ENCODE measurements at regions not wholly inside any gene's neighbourhood (a gene's known extent, or its start where the extent isn't known, plus 50 kb on each side); places are given as distances from the start of the nearest gene placed in this dataset.
"Not testable (repeated sequence)": the region's sequence is repeated elsewhere in the genome, so short reads cannot be mapped to it uniquely, and the experiment has no call there.

DNA sequence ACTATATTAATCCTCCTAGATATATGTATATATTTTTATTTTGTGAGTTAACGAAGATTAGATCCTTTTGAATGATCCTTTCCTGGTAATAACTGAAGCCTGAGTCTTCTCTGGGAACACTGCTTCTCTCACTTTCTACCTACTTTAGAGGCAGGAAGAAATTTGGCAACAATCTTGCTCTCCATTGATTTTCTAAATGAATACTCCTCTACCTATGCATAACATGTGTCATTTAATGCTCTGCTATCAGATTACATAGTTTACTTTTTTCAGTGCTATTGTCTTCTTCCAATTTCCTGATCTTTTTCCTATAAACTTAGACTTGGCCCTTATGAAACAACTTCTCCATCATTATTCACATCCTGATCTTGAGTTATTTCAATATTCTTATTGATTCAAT lies 60.4 kb upstream of the PDHA2 start:
- TF ChIP-seq, protein P1, sequence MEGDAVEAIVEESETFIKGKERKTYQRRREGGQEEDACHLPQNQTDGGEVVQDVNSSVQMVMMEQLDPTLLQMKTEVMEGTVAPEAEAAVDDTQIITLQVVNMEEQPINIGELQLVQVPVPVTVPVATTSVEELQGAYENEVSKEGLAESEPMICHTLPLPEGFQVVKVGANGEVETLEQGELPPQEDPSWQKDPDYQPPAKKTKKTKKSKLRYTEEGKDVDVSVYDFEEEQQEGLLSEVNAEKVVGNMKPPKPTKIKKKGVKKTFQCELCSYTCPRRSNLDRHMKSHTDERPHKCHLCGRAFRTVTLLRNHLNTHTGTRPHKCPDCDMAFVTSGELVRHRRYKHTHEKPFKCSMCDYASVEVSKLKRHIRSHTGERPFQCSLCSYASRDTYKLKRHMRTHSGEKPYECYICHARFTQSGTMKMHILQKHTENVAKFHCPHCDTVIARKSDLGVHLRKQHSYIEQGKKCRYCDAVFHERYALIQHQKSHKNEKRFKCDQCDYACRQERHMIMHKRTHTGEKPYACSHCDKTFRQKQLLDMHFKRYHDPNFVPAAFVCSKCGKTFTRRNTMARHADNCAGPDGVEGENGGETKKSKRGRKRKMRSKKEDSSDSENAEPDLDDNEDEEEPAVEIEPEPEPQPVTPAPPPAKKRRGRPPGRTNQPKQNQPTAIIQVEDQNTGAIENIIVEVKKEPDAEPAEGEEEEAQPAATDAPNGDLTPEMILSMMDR (IDR thresholded peaks at IDR 0.05; ENCODE audit: borderline replicate concordance, control extremely low read depth, extremely low read depth, insufficient read depth, missing control alignments), result no peak
- in situ Hi-C loops (cut with MboI; ENCODE audit: low sequenced_read_pairs, unreplicated experiment), result no loop called here
- DNase-seq (ENCODE audit: low spot score), result no peak

DNA sequence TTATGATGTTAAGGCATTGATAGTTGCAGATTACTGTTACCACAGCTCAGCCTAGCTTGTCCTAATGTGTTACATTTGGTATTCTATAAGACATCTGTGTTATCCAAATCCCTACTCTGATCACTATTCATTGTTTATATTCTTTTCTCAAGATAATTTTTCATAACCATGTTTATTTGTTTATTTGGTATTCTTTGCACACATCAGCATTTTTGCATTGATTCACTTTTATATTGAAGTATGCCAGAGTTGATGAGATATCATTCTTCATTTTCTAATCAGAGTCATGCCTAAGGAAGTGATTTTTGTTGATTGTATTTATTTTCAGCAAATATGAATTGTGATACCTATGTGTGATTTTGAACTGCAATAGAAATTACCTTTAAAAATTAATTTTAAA lies 61.2 kb upstream of the PDHA2 start:
- DNase-seq (ENCODE audit: low spot score), result no peak
- TF ChIP-seq, protein P1 (IDR thresholded peaks at IDR 0.05; ENCODE audit: borderline replicate concordance, control extremely low read depth, extremely low read depth, insufficient read depth, missing control alignments), result no peak
- in situ Hi-C loops (cut with MboI; ENCODE audit: low sequenced_read_pairs, unreplicated experiment), result no loop called here

DNA sequence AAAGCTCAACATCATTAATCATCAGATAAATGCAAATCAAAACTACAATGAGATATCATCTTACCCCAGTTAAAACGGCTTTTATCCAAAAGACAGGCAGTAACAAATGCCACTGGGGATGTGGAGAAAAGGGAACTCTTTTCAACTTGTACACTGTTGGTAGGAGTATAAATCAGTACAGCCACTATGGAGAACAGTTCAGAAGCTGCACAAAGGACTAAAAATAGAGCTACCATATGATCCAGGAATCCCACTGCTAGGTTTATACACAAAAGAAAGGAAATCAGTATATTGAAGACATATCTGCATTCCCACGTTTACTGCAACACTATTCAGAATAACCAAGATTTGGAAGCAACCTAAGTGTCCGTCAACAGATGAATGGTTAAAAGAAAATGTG lies 69.3 kb upstream of the PDHA2 start:
- DNase-seq (ENCODE audit: low spot score); in situ Hi-C loops (cut with MboI; ENCODE audit: low sequenced_read_pairs, unreplicated experiment): not testable (repeated sequence)

DNA sequence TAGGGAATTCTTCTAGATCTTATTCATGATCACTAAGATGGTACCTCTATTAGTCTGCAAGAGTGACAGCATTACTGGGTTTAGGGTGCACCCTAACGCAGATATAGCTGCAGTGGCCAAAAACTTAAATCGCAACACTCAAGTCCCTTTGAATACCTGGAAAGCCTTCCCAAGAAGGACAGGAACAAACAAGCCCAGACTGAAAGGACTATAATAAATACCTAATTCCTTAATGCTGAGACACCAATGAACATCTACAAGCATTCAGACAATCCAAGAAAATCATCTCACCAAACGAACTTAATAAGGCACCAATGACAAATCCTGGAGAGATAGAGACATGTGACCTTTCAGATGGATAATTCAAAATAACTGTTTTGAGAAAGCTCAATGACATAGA lies 74.9 kb upstream of the PDHA2 start:
- no peak for DNase-seq (ENCODE audit: low spot score)
- TF ChIP-seq, protein P1 (IDR thresholded peaks at IDR 0.05; ENCODE audit: borderline replicate concordance, control extremely low read depth, extremely low read depth, insufficient read depth, missing control alignments), result no peak
- in situ Hi-C loops (cut with MboI; ENCODE audit: low sequenced_read_pairs, unreplicated experiment), result no loop called here

DNA sequence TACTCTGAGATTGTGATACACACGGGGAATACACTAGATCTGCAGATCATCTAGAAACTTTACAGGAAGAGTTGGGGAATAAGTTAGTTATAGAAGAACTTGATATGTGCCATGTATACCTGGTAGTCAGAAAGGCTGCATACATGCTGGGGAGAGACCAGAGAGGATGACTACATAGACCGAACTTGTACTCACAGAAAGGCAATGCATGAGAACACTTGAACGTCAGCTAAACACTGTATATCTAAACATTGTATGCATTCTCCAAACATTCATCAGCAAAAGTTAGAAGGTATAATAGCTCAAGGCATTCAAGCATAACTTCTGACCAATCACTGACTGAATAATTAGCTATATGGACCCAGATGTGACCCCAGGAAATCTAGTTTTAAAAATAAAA lies 78.0 kb upstream of the PDHA2 start:
- in situ Hi-C loops (cut with MboI; ENCODE audit: low sequenced_read_pairs, unreplicated experiment), result no loop called here
- TF ChIP-seq, protein P1 (IDR thresholded peaks at IDR 0.05; ENCODE audit: borderline replicate concordance, control extremely low read depth, extremely low read depth, insufficient read depth, missing control alignments), result no peak

DNA sequence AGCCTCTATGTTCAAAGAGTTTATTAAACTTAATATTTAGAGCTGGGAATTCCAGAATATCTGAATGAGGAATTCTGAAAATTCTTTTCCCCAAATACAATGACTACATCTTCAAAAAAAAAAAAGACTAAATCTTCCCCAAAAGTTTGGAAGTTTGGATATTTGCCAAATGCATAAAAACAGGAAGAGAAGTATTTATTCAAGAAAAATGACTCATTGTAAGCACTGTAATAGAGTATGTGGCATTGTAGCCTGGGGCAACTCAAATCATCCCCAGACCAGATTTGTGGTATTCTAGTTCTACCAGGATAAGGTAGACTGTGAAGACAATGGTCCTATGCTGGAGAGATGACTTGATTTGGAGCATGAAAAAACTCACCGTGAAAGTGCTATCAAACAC lies 78.5 kb upstream of the PDHA2 start:
- in situ Hi-C loops (cut with MboI; ENCODE audit: low sequenced_read_pairs, unreplicated experiment), result no loop called here
- TF ChIP-seq, protein P1 (IDR thresholded peaks at IDR 0.05; ENCODE audit: borderline replicate concordance, control extremely low read depth, extremely low read depth, insufficient read depth, missing control alignments), result no peak
- no peak for DNase-seq (ENCODE audit: low spot score)

More for the DNA sequence above, 78.0 kb upstream of the PDHA2 start:
- no peak for DNase-seq (ENCODE audit: low spot score)

DNA sequence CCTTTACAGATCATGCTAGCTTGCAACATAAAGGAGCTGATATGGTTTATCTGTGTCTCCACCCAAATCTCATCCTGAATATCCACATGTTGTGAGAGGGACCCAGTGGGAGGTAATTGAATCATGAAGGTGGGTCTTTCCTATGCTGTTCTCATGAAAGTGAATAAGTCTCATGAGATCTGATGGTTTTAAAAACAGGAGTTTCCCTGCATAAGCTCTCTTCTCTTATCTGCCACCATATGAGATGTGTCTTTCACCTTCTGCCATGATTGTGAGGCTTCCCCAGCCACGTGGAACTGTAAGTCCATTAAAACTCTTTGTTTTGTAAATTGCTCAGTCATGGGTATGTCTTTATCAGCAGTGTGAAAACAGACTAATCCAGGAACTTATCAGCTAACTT lies 79.2 kb upstream of the PDHA2 start:
- in situ Hi-C loops (cut with MboI; ENCODE audit: low sequenced_read_pairs, unreplicated experiment); DNase-seq (ENCODE audit: low spot score): not testable (repeated sequence)

DNA sequence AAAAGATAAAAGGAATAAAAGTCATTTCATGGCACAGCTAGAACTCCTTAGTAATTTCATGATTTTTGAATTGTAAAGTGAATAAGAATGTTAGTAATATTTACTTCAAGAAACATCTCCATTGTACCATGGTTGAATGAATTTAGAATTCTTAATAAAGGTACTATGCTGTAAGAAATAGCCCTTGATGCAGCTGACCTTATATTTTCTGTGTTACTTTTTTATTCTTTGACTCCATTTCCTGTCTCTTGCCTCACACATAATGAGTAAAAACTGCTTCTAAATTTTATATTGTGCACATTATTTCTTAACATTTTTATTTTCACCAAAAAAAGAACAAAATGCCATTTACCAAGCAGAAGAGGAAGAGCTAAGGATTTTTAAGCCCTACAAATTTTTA lies 81.9 kb upstream of the PDHA2 start:
- in situ Hi-C loops (cut with MboI; ENCODE audit: low sequenced_read_pairs, unreplicated experiment), result no loop called here
- no peak for DNase-seq (ENCODE audit: low spot score)
- TF ChIP-seq, protein P1 (IDR thresholded peaks at IDR 0.05; ENCODE audit: borderline replicate concordance, control extremely low read depth, extremely low read depth, insufficient read depth, missing control alignments), result no peak
